T47D (cell line): ENCODE measurements at regions not wholly inside any gene's neighbourhood (a gene's known extent, or its start where the extent isn't known, plus 50 kb on each side); places are given as distances from the start of the nearest gene placed in this dataset.

Experiments
- DNase-seq, 2 experiments: peaks; one replicate each; pipeline versions ENCODE4 v3.0.0 to v3.0.0-alpha.2; 2011 to 2012; ENCODE audit warnings: low read depth in 1 of 2, low spot score in 1 of 2
- JUND ChIP-seq: IDR thresholded peaks from 2 replicates; pipeline ENCODE4 v1.6.1; 2012; ENCODE audit warnings: low read depth
- in situ Hi-C: cut with HindIII; loops from 2 replicates; pipeline ENCODE4 v1.10.0; 2016; ENCODE audit warnings: low sequenced_read_pairs, low pct_unique_long_range_greater_than_20kb

DNA sequence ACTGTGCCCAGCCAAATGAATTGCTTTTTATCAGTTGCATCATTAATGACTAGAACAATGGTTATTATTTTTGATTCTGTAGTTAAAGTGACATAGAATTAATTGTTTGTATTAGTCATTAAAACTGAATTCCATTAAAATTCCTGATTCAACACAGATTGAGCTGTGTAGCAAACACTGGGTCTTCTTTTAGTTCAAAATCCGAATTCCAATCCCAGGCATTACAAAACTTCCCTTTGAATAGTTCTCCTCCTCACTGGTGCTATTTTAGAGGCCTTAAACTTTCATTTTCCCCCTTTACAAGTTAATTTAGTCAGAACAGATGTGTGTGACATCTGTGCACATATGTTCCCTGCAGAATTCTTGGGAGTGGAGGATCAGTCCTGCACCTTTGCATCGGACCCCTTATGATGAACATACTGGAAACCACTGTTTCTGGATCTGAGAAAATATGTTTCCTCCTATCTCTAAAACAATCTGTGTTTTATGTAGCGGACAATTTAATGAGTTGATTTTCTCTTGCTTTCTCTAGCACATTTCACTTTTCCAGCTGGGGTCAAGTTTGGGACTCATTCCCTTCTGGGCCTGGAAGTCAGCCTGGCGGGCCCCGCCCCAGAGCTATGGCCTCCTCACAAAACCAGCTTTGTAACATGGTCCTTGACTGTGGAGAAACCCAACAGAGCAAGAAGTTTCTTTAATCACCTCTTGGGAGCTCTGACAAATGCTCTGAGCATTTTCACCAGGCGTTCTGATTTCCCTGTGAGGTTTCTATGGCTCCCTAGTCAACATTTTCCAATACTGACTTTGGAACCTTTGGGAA, 87.9 kb upstream of the MAMDC2 start:
- in situ Hi-C loops, result no loop called here
- DNase-seq, result no peak
- TF ChIP-seq JUND, result no peak

DNA sequence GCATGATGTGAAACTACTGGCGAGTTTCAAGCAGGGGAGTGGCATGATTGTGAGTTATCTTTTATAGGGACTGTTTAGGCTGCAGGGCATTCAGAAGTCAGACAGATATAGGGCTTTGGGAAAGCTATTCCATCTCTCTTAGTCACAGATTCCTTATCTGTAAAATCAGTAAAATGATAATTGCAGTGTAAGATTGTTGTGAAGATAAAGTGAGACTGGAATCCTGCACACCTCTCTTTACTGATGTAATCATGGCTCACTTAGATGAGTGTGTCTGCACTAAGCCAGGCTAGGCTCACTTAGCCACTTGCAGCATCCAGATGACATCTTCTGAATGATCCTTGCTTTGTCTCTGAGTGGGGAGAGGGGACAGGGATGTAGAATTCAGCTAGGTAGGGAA, 81.8 kb upstream of the MAMDC2 start:
- in situ Hi-C loops, result no loop called here

DNA sequence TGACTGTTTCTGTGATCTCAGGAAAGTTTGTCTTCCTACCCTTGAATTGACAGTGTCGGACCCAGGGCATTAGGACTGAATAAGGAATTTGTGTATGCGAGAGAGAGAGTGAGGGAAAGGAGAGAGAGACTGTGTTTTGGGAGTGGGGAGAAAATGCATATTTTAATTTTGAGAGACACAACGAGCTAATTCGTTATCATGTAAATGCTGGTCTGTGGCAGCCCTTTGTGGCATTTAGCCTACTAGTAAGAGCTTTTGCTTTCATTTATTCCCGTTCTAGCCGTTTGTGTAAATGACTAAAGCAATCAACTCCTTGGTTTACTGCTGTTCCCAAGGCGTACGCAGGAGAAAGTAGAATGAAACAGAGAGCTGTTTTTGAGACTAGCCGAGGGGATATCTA, 79.8 kb upstream of the MAMDC2 start:
- no peak for DNase-seq
- in situ Hi-C loops, result no loop called here
- TF ChIP-seq JUND, result no peak

More for the DNA sequence above, 81.8 kb upstream of the MAMDC2 start:
- DNase-seq, result no peak
- no peak for TF ChIP-seq JUND

DNA sequence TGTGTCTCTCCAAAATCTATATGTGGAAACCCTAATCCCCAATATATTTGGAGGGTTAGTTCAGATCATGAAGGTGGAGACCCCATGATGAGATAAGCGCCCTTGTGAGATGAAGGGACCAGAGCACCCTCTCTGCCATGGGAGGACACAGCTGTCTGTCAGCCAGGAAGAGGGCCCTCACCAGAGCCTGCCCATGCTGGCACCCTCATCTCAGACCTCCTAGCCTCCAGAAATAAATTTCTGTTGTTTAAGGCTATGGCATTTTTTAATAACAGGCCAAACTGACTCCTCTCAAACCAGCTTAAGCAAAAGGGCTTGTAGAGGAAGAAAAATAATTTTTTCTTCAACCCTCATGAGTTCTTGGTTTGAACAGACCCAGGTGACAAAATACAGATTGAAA, 79.2 kb upstream of the MAMDC2 start:
- no peak for TF ChIP-seq JUND
- in situ Hi-C loops, result no loop called here
- DNase-seq, result no peak

DNA sequence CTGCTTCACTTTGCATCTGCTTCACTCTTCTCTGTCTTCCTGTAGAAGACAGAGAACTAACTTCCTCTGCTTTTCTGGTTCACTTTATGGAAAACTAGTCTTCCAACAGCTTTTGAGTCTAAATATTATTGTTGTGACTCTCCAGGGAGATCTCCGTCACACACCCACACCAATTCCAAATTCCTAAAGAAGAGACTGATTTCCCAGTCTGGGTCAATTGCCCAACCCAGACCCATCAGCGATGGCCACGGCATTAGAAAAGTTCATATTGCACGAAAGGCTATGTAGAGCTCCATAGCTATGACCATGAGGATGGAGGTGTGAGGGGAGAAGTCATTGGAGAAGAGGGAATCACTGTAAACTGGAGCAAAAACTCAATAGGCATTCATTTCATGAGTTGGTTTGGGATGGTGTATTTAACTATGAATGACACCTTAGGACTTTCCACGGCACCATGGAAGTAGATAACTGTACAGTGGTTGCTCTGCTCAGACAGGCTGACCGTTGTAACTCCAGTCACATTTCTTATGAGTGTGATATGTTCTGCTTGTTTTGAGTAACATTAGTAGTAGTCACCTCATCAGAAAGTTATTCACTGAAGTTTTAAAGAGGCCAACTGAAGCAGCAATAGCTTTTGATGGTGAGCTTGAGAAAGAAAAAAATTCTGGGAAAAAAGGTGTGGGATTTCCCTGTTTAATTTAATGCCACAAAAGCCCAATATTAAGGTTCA, 78.1 kb upstream of the MAMDC2 start:
- in situ Hi-C loops, result no loop called here
- DNase-seq, result no peak
- no peak for TF ChIP-seq JUND

DNA sequence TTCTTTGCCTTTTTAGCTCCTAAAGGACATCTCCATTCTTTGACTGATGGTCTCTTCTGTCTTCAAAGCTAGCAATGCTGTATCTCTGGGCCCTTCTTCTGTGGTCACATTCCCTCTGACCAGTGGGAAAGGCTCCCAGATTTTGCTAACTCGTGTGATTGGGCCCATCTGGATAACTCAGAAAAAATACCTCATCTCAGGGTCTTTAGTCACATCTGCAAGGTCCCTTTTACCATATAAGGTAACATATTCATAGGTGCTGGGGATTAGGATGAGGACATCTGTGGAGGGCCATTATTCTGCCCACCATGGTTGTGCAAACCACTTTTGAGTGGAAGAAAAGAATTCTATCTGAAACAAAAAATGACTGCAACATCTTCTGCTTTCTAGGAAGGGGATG, 76.3 kb upstream of the MAMDC2 start:
- DNase-seq, result no peak
- in situ Hi-C loops, result no loop called here
- no peak for TF ChIP-seq JUND

DNA sequence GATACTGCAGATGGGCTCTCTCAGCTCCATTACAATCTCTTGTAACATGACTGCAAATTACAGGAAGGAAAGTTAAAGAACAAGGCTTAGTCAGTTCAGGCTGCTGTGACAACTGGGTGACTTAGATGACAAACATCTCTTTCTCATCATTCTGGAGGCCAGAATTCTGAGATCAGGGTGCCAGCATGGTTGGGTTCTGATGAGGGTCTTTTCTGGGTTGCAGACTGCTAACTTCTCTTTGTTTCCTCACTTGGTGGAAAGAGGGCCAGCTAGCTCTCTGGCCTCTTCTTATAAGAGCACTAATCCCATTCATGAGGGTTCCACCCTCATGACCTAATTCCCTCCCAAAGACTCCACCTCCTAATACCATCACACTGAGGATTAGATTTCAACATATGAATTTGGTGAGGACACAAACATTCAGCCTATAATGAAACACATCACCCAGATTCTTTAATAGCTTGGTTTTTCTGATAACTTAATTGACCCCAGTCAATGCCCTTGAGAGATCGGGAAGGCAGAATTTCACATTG, 73.6 kb upstream of the MAMDC2 start:
- in situ Hi-C loops, result no loop called here
- TF ChIP-seq JUND, result no peak
- DNase-seq, result no peak

DNA sequence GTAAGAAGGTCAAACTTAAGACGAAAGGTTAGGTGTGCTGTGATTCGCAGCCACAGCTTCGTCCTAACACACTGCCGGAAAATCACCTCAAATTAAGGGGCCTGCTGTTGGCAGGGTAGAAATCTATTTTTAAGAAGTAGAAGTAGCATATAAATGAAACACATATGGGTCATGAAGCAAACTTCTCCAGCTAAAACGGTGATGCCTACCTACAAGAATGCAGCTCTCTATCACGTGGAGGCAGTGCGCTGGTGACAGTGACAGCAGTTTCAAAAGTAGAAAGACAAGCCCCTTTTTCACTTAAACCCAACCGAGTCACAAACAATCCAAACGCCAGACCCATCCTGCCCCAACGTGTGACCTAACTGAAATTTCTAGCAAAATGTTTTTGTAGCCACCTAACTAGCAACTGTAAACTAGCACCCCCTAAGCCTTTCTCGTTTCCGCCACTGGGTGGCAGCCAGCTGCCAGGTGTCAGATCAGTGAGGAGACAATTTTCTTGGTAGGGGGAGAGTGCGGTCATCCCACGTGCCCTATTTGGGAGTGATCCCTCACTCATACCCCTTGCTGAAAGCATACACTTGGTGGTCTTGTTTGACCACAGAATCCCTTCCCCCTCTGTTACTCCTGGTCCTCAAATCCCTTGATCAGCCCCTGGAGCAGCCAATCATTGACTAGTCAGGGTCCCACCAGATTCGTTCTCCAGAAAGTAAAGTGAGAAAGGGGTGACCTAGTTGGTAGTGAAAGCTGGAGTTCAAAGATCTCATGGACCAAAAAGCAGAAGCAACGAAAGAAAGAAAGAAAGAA, 71.8 kb upstream of the MAMDC2 start:
- no peak for TF ChIP-seq JUND
- in situ Hi-C loops, result no loop called here
- DNase-seq, result peak; percentile 16 to 58

DNA sequence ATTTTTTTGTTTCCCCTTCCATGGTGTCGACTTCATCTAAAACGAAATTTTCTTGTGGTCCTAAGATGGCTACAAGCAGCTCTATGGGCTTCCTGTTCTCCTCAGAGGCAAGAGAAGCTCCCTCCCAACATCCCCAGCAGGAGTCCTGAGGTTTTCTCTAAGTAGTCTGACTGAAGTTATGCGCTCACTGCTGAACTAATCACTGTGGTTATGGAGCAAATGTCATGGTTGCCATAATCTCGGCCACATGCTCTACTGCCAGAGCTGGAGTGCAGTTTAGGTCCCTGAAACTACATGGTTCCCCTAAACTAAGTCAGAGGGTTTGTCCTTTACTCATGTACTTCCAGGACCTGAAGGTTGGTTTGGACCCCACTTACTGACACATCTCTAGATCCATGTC, 68.0 kb upstream of the MAMDC2 start:
- in situ Hi-C loops, result no loop called here

DNA sequence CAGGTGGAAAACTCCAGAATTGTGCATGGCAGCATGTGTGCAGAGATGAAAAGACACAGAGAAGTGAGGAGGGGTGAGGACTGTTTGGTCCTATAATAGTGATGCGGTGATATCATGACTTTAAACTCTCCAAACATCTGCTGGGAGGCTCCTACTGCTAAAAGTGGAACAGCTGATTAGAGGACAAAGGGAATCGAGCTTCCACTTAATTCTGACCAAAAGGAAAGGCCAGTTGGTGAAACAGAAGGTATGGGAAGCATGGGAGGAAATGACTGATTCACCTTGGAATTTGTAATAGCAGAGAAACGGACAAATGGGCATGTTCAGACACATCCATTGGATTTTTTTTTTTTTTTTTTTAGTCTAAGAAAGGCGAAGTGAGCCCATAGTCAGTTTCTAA, 67.5 kb upstream of the MAMDC2 start:
- no peak for DNase-seq
- in situ Hi-C loops, result no loop called here
- no peak for TF ChIP-seq JUND

More for the DNA sequence above, 68.0 kb upstream of the MAMDC2 start:
- TF ChIP-seq JUND, result no peak
- DNase-seq, result no peak

DNA sequence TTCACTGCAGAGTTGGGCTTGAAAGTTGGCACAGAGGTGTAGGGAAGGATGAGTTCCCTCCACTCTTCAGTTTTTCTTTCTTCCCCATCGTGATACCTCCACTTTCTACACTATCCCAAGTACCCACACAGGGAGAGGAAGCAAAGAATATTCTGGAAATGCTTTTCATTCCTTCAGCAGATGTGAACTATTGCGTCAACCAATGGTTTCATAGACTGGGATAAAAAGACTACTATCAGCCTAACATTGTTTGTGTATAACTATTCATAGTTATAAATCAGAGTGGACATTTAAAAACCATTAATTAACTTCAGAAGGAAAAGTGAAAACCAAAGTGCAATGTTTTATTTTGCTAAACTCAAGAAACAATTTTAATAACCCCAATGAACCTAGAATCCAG, 63.6 kb upstream of the MAMDC2 start:
- in situ Hi-C loops, result no loop called here
- TF ChIP-seq JUND, result no peak
- DNase-seq, result no peak

DNA sequence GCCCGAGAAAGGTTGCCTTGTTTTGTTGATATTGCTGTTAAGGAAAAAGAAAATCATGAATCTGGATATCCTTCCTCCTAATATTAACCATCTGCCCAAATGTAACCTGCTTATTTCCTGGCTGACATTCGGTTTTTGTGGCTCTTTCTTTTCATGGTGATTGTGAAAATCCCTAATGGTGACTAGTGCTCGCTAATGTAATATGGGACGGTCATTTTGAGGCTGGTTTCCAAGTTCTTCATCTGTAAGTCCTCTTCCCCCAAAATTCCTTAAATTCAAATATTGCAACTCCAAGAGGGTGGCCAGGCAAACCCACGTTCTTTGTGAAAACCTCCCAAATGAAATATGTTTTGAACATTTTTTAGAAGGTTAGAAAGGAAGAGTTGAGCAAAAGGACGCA, 63.1 kb upstream of the MAMDC2 start:
- in situ Hi-C loops, result no loop called here
- no peak for DNase-seq
- no peak for TF ChIP-seq JUND
